ENCODE measurements at regions not wholly inside any gene's neighbourhood (a gene's known extent, or its start where the extent isn't known, plus 50 kb on each side); places are given as distances from the start of the nearest gene placed in this dataset.

- TF ChIP-seq MAX (IDR thresholded peaks at IDR 0.05; ENCODE audit: low read depth) = no peak
- TF ChIP-seq POLR2AphosphoS5 (IDR thresholded peaks at IDR 0.05; ENCODE audit: low read depth, low read length) = no peak
- TF ChIP-seq SIN3A (IDR thresholded peaks at IDR 0.05; ENCODE audit: borderline replicate concordance, low read depth, low read length) = no peak
- TF ChIP-seq PBX3 (IDR thresholded peaks at IDR 0.05) = no peak
- TF ChIP-seq FOSL2 (IDR thresholded peaks at IDR 0.05; ENCODE audit: borderline replicate concordance, low read depth) = no peak; the same call in 1 of the 2 replicates
- TF ChIP-seq CHD2 (IDR thresholded peaks at IDR 0.05; ENCODE audit: low read length, partially characterized antibody) = no peak
- TF ChIP-seq RCOR1 (IDR thresholded peaks at IDR 0.05; ENCODE audit: low read length) = no peak
- no peak for TF ChIP-seq MEF2A (IDR thresholded peaks at IDR 0.05; ENCODE audit: borderline replicate concordance, low read depth)
- TF ChIP-seq RAD21 (IDR thresholded peaks at IDR 0.05; ENCODE audit: low read length) = no peak
- TF ChIP-seq CTCF (IDR thresholded peaks at IDR 0.05) = no peak
- no peak for TF ChIP-seq TCF12 (IDR thresholded peaks at IDR 0.05)
These were observed 61.7 kb upstream of the SLC22A23 start (continued) for GRCh38 chr6:3518356-3519190.

GRCh38 chr6:3517350-3517749 lies 60.5 kb upstream of the SLC22A23 start:
- H3K9ac ChIP-seq = no peak overlapping the region
- POLR2A ChIA-PET = no interaction called here
- no peaks in the 10 kb centered on the region for H4K20me1 ChIP-seq (ENCODE audit: insufficient read depth)
- H3F3A ChIP-seq (replicated peaks; ENCODE audit: insufficient read depth) = no peaks in the 10 kb centered on the region
- H2AFZ ChIP-seq (ENCODE audit: low read depth) = no peak overlapping the region
- 62% methylated on average over 6 of the region's 6 CpGs for WGBS (ENCODE audit: low lambda C conversion rate)
- H3K36me3 ChIP-seq (replicated peaks in 1 of 2; ENCODE audit: control insufficient read depth in 1 of 2, insufficient read depth in 2 of 2, low read length in 1 of 2) = no peaks in the 10 kb centered on the region
- CTCF ChIA-PET = no interaction called here
- no peak for DNase-seq
- H3K4me1 ChIP-seq (ENCODE audit: control insufficient read depth in 1 of 2, insufficient read depth in 2 of 2, low read depth in 1 of 2, low read length in 1 of 2) = no peaks in the 10 kb centered on the region; a peak in 1 of 4 replicates
- H3K27me3 ChIP-seq (ENCODE audit: insufficient read depth) = peaks cover 22% of the 10 kb centered on the region; the same call in 1 of the 2 replicates
- H3K4me3 ChIP-seq (ENCODE audit: low read depth in 2 of 2, low read length in 1 of 2) = no peak overlapping the region
- no peaks in the 10 kb centered on the region for H3K79me2 ChIP-seq (ENCODE audit: insufficient read depth)
- no peaks in the 10 kb centered on the region for H3K9me2 ChIP-seq
- H3K9me3 ChIP-seq = no peaks in the 10 kb centered on the region
- no peak overlapping the region for H3K4me2 ChIP-seq
- no peak overlapping the region for H3K27ac ChIP-seq (ENCODE audit: low read depth in 2 of 2, low read length in 1 of 2)
- TF ChIP-seq FOXM1 (IDR thresholded peaks at IDR 0.05; ENCODE audit: low read depth) = no peak
- no peak for TF ChIP-seq RCOR1 (IDR thresholded peaks at IDR 0.05; ENCODE audit: low read length)
- TF ChIP-seq JUND (IDR thresholded peaks at IDR 0.05) = no peak
- no peak for TF ChIP-seq ELF1 (IDR thresholded peaks at IDR 0.05)
- TF ChIP-seq CTCF (IDR thresholded peaks at IDR 0.05) = no peak
- TF ChIP-seq USF1 (IDR thresholded peaks at IDR 0.05; ENCODE audit: borderline replicate concordance, low read depth) = no peak
- no peak for TF ChIP-seq GABPA (IDR thresholded peaks at IDR 0.05; ENCODE audit: low read depth)
- no peak for TF ChIP-seq RFX5 (IDR thresholded peaks at IDR 0.05; ENCODE audit: low read length)
- TF ChIP-seq POLR2AphosphoS5 (IDR thresholded peaks at IDR 0.05; ENCODE audit: low read depth, low read length) = no peak
- no peak for TF ChIP-seq EP300 (IDR thresholded peaks at IDR 0.05; ENCODE audit: borderline replicate concordance in 1 of 2, low read depth in 1 of 2, low read length in 1 of 2)
- TF ChIP-seq MXI1 (IDR thresholded peaks at IDR 0.05; ENCODE audit: low read depth, low read length) = no peak
- no peak for TF ChIP-seq USF2 (IDR thresholded peaks at IDR 0.05; ENCODE audit: borderline replicate concordance, low read depth, low read length)
- no peak for TF ChIP-seq FOSL2 (IDR thresholded peaks at IDR 0.05; ENCODE audit: borderline replicate concordance, low read depth)
- no peak for TF ChIP-seq EZH2phosphoT487 (IDR thresholded peaks at IDR 0.05; ENCODE audit: borderline replicate concordance, low read depth)

Data from SK-N-SH (cell line).